Naive thymus-derived CD4-positive, alpha-beta T cell (primary cell): ENCODE measurements at regions not wholly inside any gene's neighbourhood (a gene's known extent, or its start where the extent isn't known, plus 50 kb on each side); places are given as distances from the start of the nearest gene placed in this dataset.
"Not testable (repeated sequence)": the region's sequence is repeated elsewhere in the genome, so short reads cannot be mapped to it uniquely, and the experiment has no call there.

ENCODE experiments used
- ATAC-seq: fragments of 150-1000 bp; cut with Tn5 transposase; 2 replicates; pipeline ENCODE4 v1.10.0; 2021; ENCODE audit warnings: mild to moderate bottlenecking, moderate library complexity
- CTCF ChIA-PET: fragments of 350-600 bp; sonication (Branson Sonifier 250); formaldehyde crosslinking; loops from one replicate; lab custom pipeline; 2021; ENCODE audit warnings: antibody characterized with exemption; lab: Charles Lee
- POLR2A ChIA-PET: fragments of 350-600 bp; sonication (Branson Sonifier 250); formaldehyde crosslinking; loops from one replicate; lab custom pipeline; 2021; ENCODE audit warnings: antibody characterized with exemption, inconsistent platforms; lab: Charles Lee
- DNase-seq, 9 donors: peaks; one replicate each; pipeline versions ENCODE4 v3.0.0 to v3.0.0-alpha.2; 2020 to 2022; ENCODE audit warnings: mixed read lengths in 1 of 9
- H3K27ac ChIP-seq: one replicate; pipeline ENCODE4 v1.7.0; 2013; ENCODE audit warnings: mild to moderate bottlenecking, low read depth, low read length, moderate library complexity
- H3K27me3 ChIP-seq, 2 donors: one replicate each; pipeline ENCODE4 v1.7.0; 2013; ENCODE audit warnings: low read length in 2 of 2, mild to moderate bottlenecking in 2 of 2, moderate library complexity in 2 of 2; ENCODE audit not compliant: control insufficient read depth in 2 of 2, insufficient read depth in 2 of 2
- H3K36me3 ChIP-seq, 3 experiments: 1 replicate in 2 of 3; 2 replicates in 1 of 3; pipeline ENCODE4 v1.7.0; 2013; ENCODE audit warnings: low read length in 3 of 3, mild to moderate bottlenecking in 3 of 3, moderate library complexity in 1 of 3; ENCODE audit not compliant: insufficient read depth in 3 of 3, control insufficient read depth in 2 of 3
- H3K4me1 ChIP-seq, 2 donors: one replicate each; pipeline ENCODE4 v1.7.0; 2013; ENCODE audit warnings: low read length in 2 of 2, mild to moderate bottlenecking in 2 of 2, moderate library complexity in 1 of 2; ENCODE audit not compliant: control insufficient read depth in 2 of 2, insufficient read depth in 2 of 2
- H3K4me3 ChIP-seq: 2 replicates; pipeline ENCODE4 v1.7.0; 2013; ENCODE audit warnings: mild to moderate bottlenecking, low read length
- H3K9me3 ChIP-seq, 3 experiments: 1 replicate in 2 of 3; 2 replicates in 1 of 3; pipeline ENCODE4 v1.7.0; 2013; ENCODE audit warnings: low read length in 3 of 3; ENCODE audit not compliant: control insufficient read depth in 2 of 3
- H3K27ac Mint-ChIP-seq, 9 donors: one replicate each; pipeline ENCODE4 v1.8.0; 2020 to 2022; ENCODE audit warnings: mixed read lengths in 9 of 9, mild to moderate bottlenecking in 8 of 9, moderate library complexity in 5 of 9, inconsistent platforms in 2 of 9
- H3K27me3 Mint-ChIP-seq, 5 donors: one replicate each; pipeline ENCODE4 v1.8.0; 2021 to 2022; ENCODE audit warnings: mixed read lengths in 5 of 5, mild to moderate bottlenecking in 1 of 5
- H3K36me3 Mint-ChIP-seq, 5 donors: one replicate each; pipeline ENCODE4 v1.8.0; 2020 to 2022; ENCODE audit warnings: mixed read lengths in 5 of 5, mild to moderate bottlenecking in 3 of 5, inconsistent platforms in 1 of 5
- H3K4me1 Mint-ChIP-seq, 7 donors: one replicate each; pipeline ENCODE4 v1.8.0; 2020 to 2022; ENCODE audit warnings: mixed read lengths in 7 of 7, mild to moderate bottlenecking in 3 of 7, inconsistent platforms in 1 of 7
- H3K4me3 Mint-ChIP-seq, 10 donors: one replicate each; pipeline ENCODE4 v1.8.0; 2020 to 2022; ENCODE audit warnings: mild to moderate bottlenecking in 10 of 10, mixed read lengths in 10 of 10, moderate library complexity in 6 of 10, inconsistent platforms in 2 of 10
- H3K9me3 Mint-ChIP-seq, 11 donors: one replicate each; pipeline ENCODE4 v1.8.0; 2020 to 2022; ENCODE audit warnings: mixed read lengths in 11 of 11, mild to moderate bottlenecking in 4 of 11, inconsistent platforms in 1 of 11, moderate library complexity in 1 of 11
- intact Hi-C, 2 donors: fragments of 100-400 bp; cut with micrococcal nuclease; formaldehyde crosslinking; loops; one replicate each; pipeline ENCODE4 v1.15.1; 2023

GRCh38 chr2:126989064-126989463, 90.4 kb downstream of the TEX51 start:
- intact Hi-C loops, DNase-seq, H3K4me3 ChIP-seq, H3K36me3 Mint-ChIP-seq, H3K4me3 Mint-ChIP-seq, H3K27ac ChIP-seq, H3K4me1 Mint-ChIP-seq, CTCF ChIA-PET, ATAC-seq, H3K4me1 ChIP-seq, H3K27me3 ChIP-seq, POLR2A ChIA-PET, H3K36me3 ChIP-seq, H3K9me3 Mint-ChIP-seq, H3K27ac Mint-ChIP-seq, H3K9me3 ChIP-seq: not testable (repeated sequence)
- peaks cover 27 to 51% (median 48%) of the 10 kb centered on the region in 5 donors for H3K27me3 Mint-ChIP-seq

- no peaks in the 10 kb centered on the region for H3K4me1 Mint-ChIP-seq
- POLR2A ChIA-PET, result no interaction called here
- no peaks in the 10 kb centered on the region for H3K4me1 ChIP-seq
- DNase-seq, result no peak
- no peaks in the 10 kb centered on the region for H3K27me3 ChIP-seq
- ATAC-seq, result no peak
- no peak overlapping the region for H3K4me3 ChIP-seq
- H3K27ac ChIP-seq, result no peak overlapping the region
- H3K9me3 Mint-ChIP-seq, result peaks cover 0 to 5% (median 0%) of the 10 kb centered on the region in 11 donors
- peaks cover 25 to 57% (median 48%) of the 10 kb centered on the region in 5 donors for H3K27me3 Mint-ChIP-seq
- no peak overlapping the region for H3K27ac Mint-ChIP-seq
- CTCF ChIA-PET, result no interaction called here
- no peak overlapping the region for H3K4me3 Mint-ChIP-seq
- intact Hi-C loops, result no loop called here
- no peaks in the 10 kb centered on the region for H3K36me3 ChIP-seq
- no peaks in the 10 kb centered on the region for H3K36me3 Mint-ChIP-seq
- no peaks in the 10 kb centered on the region for H3K9me3 ChIP-seq
Observed at GRCh38 chr2:126990200-126990599, 91.5 kb downstream of the TEX51 start.

GRCh38 chr2:126990605-126991532, 92.2 kb downstream of the TEX51 start:
- H3K4me3 ChIP-seq, result no peak overlapping the region
- no peaks in the 10 kb centered on the region for H3K27me3 ChIP-seq
- Mint-ChIP-seq H3K36me3 (no peaks in the 10 kb centered on the region), H3K4me3 (no peak overlapping the region), H3K27me3 (peaks cover 23 to 57% (median 43%) of the 10 kb centered on the region in 5 donors), H3K9me3 (peaks cover 0 to 5% (median 0%) of the 10 kb centered on the region in 11 donors), H3K27ac (no peak overlapping the region), H3K4me1 (no peaks in the 10 kb centered on the region)
- intact Hi-C loops, result no loop called here
- no peak overlapping the region for H3K27ac ChIP-seq
- ChIA-PET CTCF (no interaction called here), POLR2A (no interaction called here)
- no peaks in the 10 kb centered on the region for H3K36me3 ChIP-seq
- H3K9me3 ChIP-seq, result no peaks in the 10 kb centered on the region
- DNase-seq (no peak), ATAC-seq (no peak)
- H3K4me1 ChIP-seq, result no peaks in the 10 kb centered on the region

- no peaks in the 10 kb centered on the region for H3K9me3 ChIP-seq
- H3K4me3 ChIP-seq, result no peak overlapping the region
- intact Hi-C loops, result no loop called here
- no peak overlapping the region for H3K4me3 Mint-ChIP-seq
- H3K27me3 Mint-ChIP-seq, result peaks cover 14 to 35% (median 22%) of the 10 kb centered on the region in 5 donors
- H3K27me3 ChIP-seq, result no peaks in the 10 kb centered on the region
- ChIA-PET POLR2A (no interaction called here), CTCF (no interaction called here)
- H3K4me1 ChIP-seq, result no peaks in the 10 kb centered on the region
- DNase-seq, result no peak
- no peak overlapping the region for H3K27ac ChIP-seq
- H3K9me3 Mint-ChIP-seq, result peaks cover 0 to 5% (median 0%) of the 10 kb centered on the region in 11 donors
- ATAC-seq, result no peak
- H3K36me3 ChIP-seq, result no peaks in the 10 kb centered on the region
- no peaks in the 10 kb centered on the region for H3K4me1 Mint-ChIP-seq
- H3K27ac Mint-ChIP-seq, result no peak overlapping the region
- H3K36me3 Mint-ChIP-seq, result no peaks in the 10 kb centered on the region
Observed at GRCh38 chr2:126994340-126994777, 95.7 kb downstream of the TEX51 start.

- H3K4me3 ChIP-seq, result no peak overlapping the region
- Mint-ChIP-seq H3K27me3 (peaks cover 3 to 23% (median 15%) of the 10 kb centered on the region in 5 donors), H3K4me3 (no peak overlapping the region), H3K36me3 (no peaks in the 10 kb centered on the region), H3K27ac (no peak overlapping the region), H3K4me1 (no peaks in the 10 kb centered on the region), H3K9me3 (no peaks in the 10 kb centered on the region)
- H3K27me3 ChIP-seq, result no peaks in the 10 kb centered on the region
- ChIA-PET POLR2A (interaction anchor here (0.6 kb wide), 1 partner anchor 332 kb away, joined by 3 read pairs; no protein-coding TSS in a partner anchor), CTCF (no interaction called here)
- DNase-seq (no peak), ATAC-seq (no peak)
- H3K9me3 ChIP-seq, result no peaks in the 10 kb centered on the region
- no peaks in the 10 kb centered on the region for H3K4me1 ChIP-seq
- no peaks in the 10 kb centered on the region for H3K36me3 ChIP-seq
- H3K27ac ChIP-seq, result no peak overlapping the region
- intact Hi-C loops, result no loop called here
Observed at GRCh38 chr2:126995621-126996377, 97.1 kb downstream of the TEX51 start.

- H3K4me1 ChIP-seq, result no peaks in the 10 kb centered on the region
- Mint-ChIP-seq H3K9me3 (no peaks in the 10 kb centered on the region), H3K4me3 (no peak overlapping the region), H3K27ac (no peak overlapping the region), H3K36me3 (no peaks in the 10 kb centered on the region), H3K4me1 (no peaks in the 10 kb centered on the region), H3K27me3 (peaks cover 0 to 22% (median 15%) of the 10 kb centered on the region in 5 donors)
- ATAC-seq, result no peak
- ChIA-PET POLR2A (no interaction called here), CTCF (no interaction called here)
- no peak overlapping the region for H3K27ac ChIP-seq
- H3K36me3 ChIP-seq, result no peaks in the 10 kb centered on the region
- H3K9me3 ChIP-seq, result no peaks in the 10 kb centered on the region
- H3K4me3 ChIP-seq, result no peak overlapping the region
- H3K27me3 ChIP-seq, result no peaks in the 10 kb centered on the region
- intact Hi-C loops, result no loop called here
- DNase-seq, result no peak
Observed at GRCh38 chr2:126996378-126996699, 97.6 kb downstream of the TEX51 start.
